Tibial artery (tissue), 4 donors: ENCODE measurements at regions not wholly inside any gene's neighbourhood (a gene's known extent, or its start where the extent isn't known, plus 50 kb on each side); places are given as distances from the start of the nearest gene placed in this dataset.
A peak's percentile ranks its signal among the peaks of the same experiment; 100 is the strongest.

Experiments used
- DNase-seq, 2 donors: peaks; one replicate each; pipeline ENCODE4 v3.0.0-alpha.2; 2019
- H3K27ac ChIP-seq, 2 donors: fragments of 200-600 bp; sonication (generic) in 1 of 2; 1 replicate in 1 of 2; 2 replicates in 1 of 2; pipeline ENCODE4 v1.5.1; 2018 to 2019; ENCODE audit warnings: mild to moderate bottlenecking in 1 of 2
- H3K27me3 ChIP-seq, 2 donors: fragments of 200-600 bp; sonication (generic) in 1 of 2; one replicate each; pipeline versions ENCODE4 v1.5.1 to v1.6.0; 2016 to 2019
- H3K36me3 ChIP-seq, 3 donors: fragments of 200-600 bp; sonication (generic) in 2 of 3; one replicate each; pipeline ENCODE4 v1.5.1; 2016 to 2019; ENCODE audit warnings: mild to moderate bottlenecking in 2 of 3
- H3K4me1 ChIP-seq, 4 donors: fragments of 200-600 bp; sonication (generic) in 2 of 4; 1 replicate in 3 of 4; 2 replicates in 1 of 4; pipeline ENCODE4 v1.5.1; 2016 to 2019
- H3K4me3 ChIP-seq, 2 donors: fragments of 200-600 bp; sonication (generic) in 1 of 2; 1 replicate in 1 of 2; 2 replicates in 1 of 2; pipeline ENCODE4 v1.5.1; 2018 to 2019; ENCODE audit warnings: mild to moderate bottlenecking in 2 of 2
- H3K9me3 ChIP-seq, 3 donors: fragments of 200-600 bp; sonication (generic) in 1 of 3; one replicate each; pipeline ENCODE4 v1.5.1; 2016 to 2019
- intact Hi-C: fragments of 100-400 bp; cut with DNase I; formaldehyde crosslinking; loops from one replicate; pipeline ENCODE4 v1.15.0; 2023; ENCODE audit warnings: low total_unique reads
- TF ChIP-seq, protein P1 (sequence below), 2 experiments: fragments of 200-600 bp in 1 of 2; fragments of 450-650 bp in 1 of 2; IDR thresholded peaks; one replicate each; pipeline ENCODE4 v1.5.1; 2017 to 2019; ENCODE audit warnings: antibody characterized with exemption in 2 of 2, mild to moderate bottlenecking in 1 of 2, moderate library complexity in 1 of 2

DNA sequence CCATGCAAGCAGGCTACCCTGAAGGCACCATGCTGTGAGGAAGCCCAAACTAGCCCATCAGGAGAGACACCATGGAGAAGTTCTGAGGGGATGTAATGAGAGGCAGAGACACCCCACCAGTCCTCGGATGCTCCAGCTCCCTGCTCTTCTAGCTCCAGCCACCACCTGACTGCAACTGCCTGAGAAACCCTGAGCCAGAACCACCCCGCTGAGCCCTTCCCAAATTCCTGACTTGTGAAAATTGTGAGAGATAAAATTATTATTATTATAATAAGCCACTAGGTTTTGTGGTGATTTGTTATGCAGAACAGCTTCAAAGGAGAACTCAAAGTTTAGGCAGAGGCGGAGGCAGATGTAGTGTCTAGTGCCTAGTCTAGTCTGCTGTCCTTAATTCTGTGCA is 67.1 kb upstream of the HK2 start:
- Histone ChIP-seq H3K9me3 (no peaks in the 10 kb centered on the region), H3K36me3 (no peaks in the 10 kb centered on the region), H3K27ac (no peak overlapping the region), H3K27me3 (no peaks in the 10 kb centered on the region), H3K4me1 (peaks cover 0 to 52% (median 14%) of the 10 kb centered on the region in 4 donors), H3K4me3 (no peak overlapping the region)
- DNase-seq, result no peak
- TF ChIP-seq, protein P1, sequence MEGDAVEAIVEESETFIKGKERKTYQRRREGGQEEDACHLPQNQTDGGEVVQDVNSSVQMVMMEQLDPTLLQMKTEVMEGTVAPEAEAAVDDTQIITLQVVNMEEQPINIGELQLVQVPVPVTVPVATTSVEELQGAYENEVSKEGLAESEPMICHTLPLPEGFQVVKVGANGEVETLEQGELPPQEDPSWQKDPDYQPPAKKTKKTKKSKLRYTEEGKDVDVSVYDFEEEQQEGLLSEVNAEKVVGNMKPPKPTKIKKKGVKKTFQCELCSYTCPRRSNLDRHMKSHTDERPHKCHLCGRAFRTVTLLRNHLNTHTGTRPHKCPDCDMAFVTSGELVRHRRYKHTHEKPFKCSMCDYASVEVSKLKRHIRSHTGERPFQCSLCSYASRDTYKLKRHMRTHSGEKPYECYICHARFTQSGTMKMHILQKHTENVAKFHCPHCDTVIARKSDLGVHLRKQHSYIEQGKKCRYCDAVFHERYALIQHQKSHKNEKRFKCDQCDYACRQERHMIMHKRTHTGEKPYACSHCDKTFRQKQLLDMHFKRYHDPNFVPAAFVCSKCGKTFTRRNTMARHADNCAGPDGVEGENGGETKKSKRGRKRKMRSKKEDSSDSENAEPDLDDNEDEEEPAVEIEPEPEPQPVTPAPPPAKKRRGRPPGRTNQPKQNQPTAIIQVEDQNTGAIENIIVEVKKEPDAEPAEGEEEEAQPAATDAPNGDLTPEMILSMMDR (IDR thresholded peaks at IDR 0.05), result no peak
- intact Hi-C loops, result no loop called here

- no peaks in the 10 kb centered on the region for H3K36me3 ChIP-seq
- H3K27me3 ChIP-seq, result no peaks in the 10 kb centered on the region
- H3K27ac ChIP-seq, result peak overlapping the region; percentile 83
- peaks cover 0 to 60% (median 16%) of the 10 kb centered on the region in 4 donors for H3K4me1 ChIP-seq
- no peak for DNase-seq
- TF ChIP-seq, protein P1 (IDR thresholded peaks at IDR 0.05), result no peak
- H3K4me3 ChIP-seq, result no peak overlapping the region
- intact Hi-C loops, result no loop called here
- H3K9me3 ChIP-seq, result no peaks in the 10 kb centered on the region
Measured at GRCh38 chr2:74767618-74768017, 66.3 kb upstream of the HK2 start.

DNA sequence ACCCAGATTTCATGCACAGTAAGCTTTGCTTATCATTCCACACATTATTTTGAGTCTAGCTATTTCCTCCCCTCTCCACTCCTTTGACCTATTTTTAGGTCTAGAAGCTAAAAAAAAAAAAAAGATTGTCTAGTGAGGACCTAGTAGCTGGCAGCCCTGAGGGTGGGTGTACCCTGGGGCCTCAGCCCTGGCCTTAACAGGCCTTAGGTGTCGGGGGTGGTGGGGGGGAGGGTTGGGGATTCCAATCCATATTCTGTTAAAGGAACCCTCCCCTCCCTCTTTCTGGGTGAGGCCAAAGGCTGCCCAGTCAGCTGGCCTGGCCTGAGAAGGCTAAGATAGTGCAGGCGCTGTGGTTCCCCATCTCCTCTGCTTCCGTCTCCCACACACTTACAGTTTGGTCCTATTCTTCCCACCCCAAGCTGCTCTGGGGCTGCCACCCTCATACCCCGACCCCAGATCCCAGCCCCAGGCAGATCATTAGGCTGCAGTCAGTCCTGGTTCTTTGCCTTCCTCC is 65.5 kb upstream of the HK2 start:
- intact Hi-C loops, result no loop called here
- H3K27ac ChIP-seq, result peak overlapping the region; percentile 83
- H3K4me3 ChIP-seq, result no peak overlapping the region
- no peaks in the 10 kb centered on the region for H3K9me3 ChIP-seq
- TF ChIP-seq, protein P1 (IDR thresholded peaks at IDR 0.05), result no peak
- H3K4me1 ChIP-seq, result peaks cover 0 to 61% (median 16%) of the 10 kb centered on the region in 4 donors
- DNase-seq, result no peak
- no peaks in the 10 kb centered on the region for H3K36me3 ChIP-seq
- H3K27me3 ChIP-seq, result no peaks in the 10 kb centered on the region

- H3K4me3 ChIP-seq, result no peak overlapping the region
- H3K9me3 ChIP-seq, result no peaks in the 10 kb centered on the region
- H3K36me3 ChIP-seq, result no peaks in the 10 kb centered on the region
- TF ChIP-seq, protein P1 (IDR thresholded peaks at IDR 0.05), result no peak
- H3K4me1 ChIP-seq, result peaks cover 0 to 45% (median 11%) of the 10 kb centered on the region in 4 donors
- no peaks in the 10 kb centered on the region for H3K27me3 ChIP-seq
- peak overlapping the region in 1 of 2 donors; percentile 37 for H3K27ac ChIP-seq
- intact Hi-C loops, result no loop called here
- DNase-seq, result no peak
Measured at GRCh38 chr2:74772046-74772445, 61.9 kb upstream of the HK2 start.

- intact Hi-C loops, result no loop called here
- no peaks in the 10 kb centered on the region for H3K9me3 ChIP-seq
- peaks cover 0 to 20% (median 7%) of the 10 kb centered on the region in 4 donors for H3K4me1 ChIP-seq
- no peaks in the 10 kb centered on the region for H3K36me3 ChIP-seq
- H3K4me3 ChIP-seq, result no peak overlapping the region
- peak overlapping the region in 1 of 2 donors; percentile 37 for H3K27ac ChIP-seq
- TF ChIP-seq, protein P1 (IDR thresholded peaks at IDR 0.05), result no peak
- DNase-seq, result no peak
- no peaks in the 10 kb centered on the region for H3K27me3 ChIP-seq
Measured at GRCh38 chr2:74777161-74777900, 56.6 kb upstream of the HK2 start.
